ENCODE measurements at regions not wholly inside any gene's neighbourhood (a gene's known extent, or its start where the extent isn't known, plus 50 kb on each side); places are given as distances from the start of the nearest gene placed in this dataset.

- ChIA-PET POLR2A (interaction anchor here (0.5 to 0.6 kb wide), 2 partner anchors 203 to 861 kb away, joined by 3 to 4 read pairs; no protein-coding TSS in a partner anchor), SMC1A (ENCODE audit: uncharacterized antibody, unreplicated experiment) (interaction anchor here (0.7 to 1.6 kb wide), 6 partner anchors 12 to 291 kb away, joined by 3 to 10 read pairs (median 4); no protein-coding TSS in a partner anchor), RAD21 (ENCODE audit: unreplicated experiment) (interaction anchor here (0.8 to 1.3 kb wide), 3 partner anchors 98 to 1442 kb away, joined by 3 to 4 read pairs (median 4); no protein-coding TSS in a partner anchor), CTCF (interaction anchor here (0.6 to 3.3 kb wide), 25 partner anchors 8 to 624 kb away, joined by 3 to 17 read pairs (median 3); no protein-coding TSS in a partner anchor)
- no peaks in the 10 kb centered on the region for H4K20me1 ChIP-seq (ENCODE audit: control insufficient read depth, insufficient read depth)
- H3K36me3 ChIP-seq (ENCODE audit: control insufficient read depth in 2 of 2, insufficient read depth in 2 of 2, low read length in 1 of 2): no peaks in the 10 kb centered on the region
- H3K9me3 ChIP-seq (replicated peaks; ENCODE audit: control insufficient read depth, insufficient read depth, low read length): no peaks in the 10 kb centered on the region
- no peak overlapping the region for H3K27ac ChIP-seq (ENCODE audit: control insufficient read depth, insufficient read depth)
- no peak overlapping the region for H2AFZ ChIP-seq (ENCODE audit: control insufficient read depth, low read depth, low read length)
- H3K4me3 ChIP-seq: no peak overlapping the region
- no peak for DNase-seq (ENCODE audit: low read depth, low spot score)
- no peak overlapping the region for H3K4me2 ChIP-seq (ENCODE audit: control insufficient read depth, insufficient read depth)
- no peak overlapping the region for H3K9ac ChIP-seq (ENCODE audit: control insufficient read depth, insufficient read depth, low read length)
- no TSS peak for BruUV-seq (replicated peaks)
- intact Hi-C loops (cut with micrococcal nuclease; ENCODE audit: unreplicated experiment): no loop called here
- ATAC-seq: peak; percentile 81
- in situ Hi-C loops (cut with MboI): no loop called here
- 100% methylated on average over 1 of the region's 1 CpG for WGBS (ENCODE audit: insufficient coverage, insufficient replicate concordance, low lambda C conversion rate, missing lambda C conversion rate)
- peak; percentile 61 for FAIRE-seq
- no peaks in the 10 kb centered on the region for H3K27me3 ChIP-seq (replicated peaks in 1 of 2; ENCODE audit: control insufficient read depth in 2 of 2, insufficient read depth in 2 of 2, low read length in 1 of 2)
- H3K4me1 ChIP-seq (ENCODE audit: control insufficient read depth, insufficient read depth, low read length): no peaks in the 10 kb centered on the region
- H3K79me2 ChIP-seq (ENCODE audit: control insufficient read depth, insufficient read depth, low read length): no peaks in the 10 kb centered on the region
- TF ChIP-seq BMI1 (IDR thresholded peaks at IDR 0.05; ENCODE audit: borderline replicate concordance): no peak
- peak; percentile 32; the same call in 1 of the 2 replicates for TF ChIP-seq RAD21 (IDR thresholded peaks at IDR 0.05; ENCODE audit: insufficient read depth, low read depth, low read length)
- no peak for TF ChIP-seq CHD4 (IDR thresholded peaks at IDR 0.05)
- TF ChIP-seq RB1 (IDR thresholded peaks at IDR 0.05; ENCODE audit: borderline replicate concordance): no peak
- TF ChIP-seq MYC (IDR thresholded peaks at IDR 0.05; ENCODE audit: insufficient read depth, insufficient read length, insufficient replicate concordance, low read length, severe bottlenecking): no peak
- TF ChIP-seq IRF5 (IDR thresholded peaks at IDR 0.05; ENCODE audit: borderline replicate concordance): no peak
- no peak for TF ChIP-seq RELB (IDR thresholded peaks at IDR 0.05; ENCODE audit: low read depth)
- no peak for TF ChIP-seq CHD2 (IDR thresholded peaks at IDR 0.05; ENCODE audit: borderline replicate concordance, low read depth, low read length)
- TF ChIP-seq RBBP5 (conservative IDR thresholded peaks at IDR 0.05): no peak
- TF ChIP-seq ZBED1 (IDR thresholded peaks at IDR 0.05; ENCODE audit: borderline replicate concordance): no peak
- peak; percentile 29; the same call in 1 of the 2 replicates for TF ChIP-seq SMC3 (IDR thresholded peaks at IDR 0.05; ENCODE audit: borderline replicate concordance, low read length)
- TF ChIP-seq CEBPB (IDR thresholded peaks at IDR 0.05; ENCODE audit: borderline replicate concordance in 1 of 2, low read depth in 2 of 2, low read length in 2 of 2): no peak
- no peak for TF ChIP-seq STAT1 (conservative IDR thresholded peaks at IDR 0.05)
- TF ChIP-seq SIX5 (IDR thresholded peaks at IDR 0.05; ENCODE audit: low read depth, low read length, severe bottlenecking): no peak
- no peak for TF ChIP-seq ZSCAN29 (IDR thresholded peaks at IDR 0.05)
- peak; percentile 34 to 46 (median 40); a peak in 4 of 6 replicates for TF ChIP-seq CTCF (IDR thresholded peaks at IDR 0.05 in 2 of 3, conservative IDR thresholded peaks at IDR 0.05 in 1 of 3; ENCODE audit: control insufficient read depth in 2 of 3, extremely low read depth in 1 of 3, insufficient read depth in 1 of 3, low read depth in 3 of 3, low read length in 3 of 3)
- no peak for TF ChIP-seq EGR1 (IDR thresholded peaks at IDR 0.05; ENCODE audit: borderline replicate concordance in 1 of 2, low read depth in 2 of 2, low read length in 2 of 2)
These were observed 157.7 kb upstream of the POU5F2 start for GRCh38 chr5:93899026-93899600.

Measured in GM12878 (cell line).